ES-I3 (cell line): ENCODE measurements at regions not wholly inside any gene's neighbourhood (a gene's known extent, or its start where the extent isn't known, plus 50 kb on each side); places are given as distances from the start of the nearest gene placed in this dataset.

Experiments
- H3K36me3 ChIP-seq: 2 replicates; pipeline ENCODE4 v1.6.1; 2013; ENCODE audit warnings: mild to moderate bottlenecking, low read length, control low read depth, moderate library complexity; ENCODE audit not compliant: insufficient read depth
- H3K4me1 ChIP-seq: 2 replicates; pipeline ENCODE4 v1.6.1; 2013; ENCODE audit warnings: mild to moderate bottlenecking, control low read depth, low read length; ENCODE audit not compliant: insufficient read depth
- H3K9ac ChIP-seq: 2 replicates; pipeline ENCODE4 v1.6.1; 2013; ENCODE audit warnings: low read depth, mild to moderate bottlenecking, low read length, moderate library complexity
- H3K9me3 ChIP-seq: 2 replicates; pipeline ENCODE4 v1.6.1; 2013; ENCODE audit warnings: mild to moderate bottlenecking, low read length, moderate library complexity; ENCODE audit not compliant: control insufficient read depth, insufficient read depth

DNA sequence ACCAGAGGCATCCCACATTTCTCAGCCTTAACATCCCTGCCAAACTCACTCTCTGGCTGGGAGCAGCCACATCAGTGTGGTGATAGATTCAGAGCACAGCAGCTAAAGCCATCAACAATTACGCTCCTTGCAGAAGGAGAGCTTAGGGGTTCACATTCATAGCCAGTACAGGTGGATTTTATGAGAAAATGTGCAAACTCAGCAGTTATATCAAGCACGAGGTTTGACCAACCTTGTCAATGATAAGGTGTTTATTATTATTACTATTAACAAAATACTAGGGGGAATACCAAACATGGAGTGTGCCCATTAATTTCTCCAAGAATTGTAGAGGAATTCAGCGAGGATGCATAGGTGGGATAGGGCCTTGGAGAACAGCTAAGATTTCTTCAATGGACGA, 362.3 kb downstream of the WDR11 start:
- Histone ChIP-seq H3K36me3 (no peaks in the 10 kb centered on the region), H3K9ac (no peak overlapping the region), H3K4me1 (no peaks in the 10 kb centered on the region), H3K9me3 (no peaks in the 10 kb centered on the region)

DNA sequence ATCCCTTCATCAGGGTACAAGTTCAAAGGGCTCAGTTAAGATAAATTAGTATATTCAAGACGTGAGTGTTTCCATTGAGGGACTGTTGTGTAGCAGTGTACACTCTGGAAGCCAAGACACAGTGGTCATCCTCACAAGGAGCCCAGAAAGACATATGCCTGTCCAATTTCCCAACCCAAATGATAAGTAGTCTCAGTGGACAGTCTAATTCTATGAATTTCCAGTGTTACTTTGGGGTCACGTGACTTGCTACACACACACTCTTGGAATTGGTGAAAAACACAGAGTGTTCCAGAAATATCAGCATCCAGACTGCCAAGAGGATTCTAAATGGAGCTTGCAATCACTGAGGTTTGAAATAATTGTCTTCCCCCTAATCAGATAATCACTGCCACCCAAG, 365.1 kb downstream of the WDR11 start:
- Histone ChIP-seq H3K9ac (no peak overlapping the region), H3K36me3 (no peaks in the 10 kb centered on the region), H3K9me3 (no peaks in the 10 kb centered on the region), H3K4me1 (no peaks in the 10 kb centered on the region)

DNA sequence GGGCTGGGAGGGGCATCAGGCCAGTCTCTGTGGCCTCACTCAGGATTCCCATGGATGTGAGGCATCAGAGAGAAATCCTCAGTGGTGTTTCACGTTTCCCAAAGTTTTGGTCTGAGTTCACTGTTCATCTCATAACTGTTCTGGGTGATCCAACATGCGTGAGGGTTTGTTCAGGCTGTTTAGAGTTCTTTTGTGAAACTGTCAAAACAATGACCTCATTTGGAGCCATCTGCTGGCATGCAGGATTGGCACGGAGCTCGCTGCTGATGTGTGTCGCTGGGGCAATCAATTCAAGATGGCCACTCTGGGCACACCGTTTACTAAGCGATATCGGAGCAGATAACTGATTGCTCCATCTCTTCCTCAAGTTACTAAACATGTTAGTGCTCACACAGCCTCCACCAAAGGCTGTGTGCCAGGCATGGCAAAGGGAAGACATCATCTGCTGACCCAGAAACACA, 365.6 kb downstream of the WDR11 start:
- no peaks in the 10 kb centered on the region for H3K4me1 ChIP-seq
- H3K9me3 ChIP-seq = no peaks in the 10 kb centered on the region
- no peak overlapping the region for H3K9ac ChIP-seq
- H3K36me3 ChIP-seq = no peaks in the 10 kb centered on the region

DNA sequence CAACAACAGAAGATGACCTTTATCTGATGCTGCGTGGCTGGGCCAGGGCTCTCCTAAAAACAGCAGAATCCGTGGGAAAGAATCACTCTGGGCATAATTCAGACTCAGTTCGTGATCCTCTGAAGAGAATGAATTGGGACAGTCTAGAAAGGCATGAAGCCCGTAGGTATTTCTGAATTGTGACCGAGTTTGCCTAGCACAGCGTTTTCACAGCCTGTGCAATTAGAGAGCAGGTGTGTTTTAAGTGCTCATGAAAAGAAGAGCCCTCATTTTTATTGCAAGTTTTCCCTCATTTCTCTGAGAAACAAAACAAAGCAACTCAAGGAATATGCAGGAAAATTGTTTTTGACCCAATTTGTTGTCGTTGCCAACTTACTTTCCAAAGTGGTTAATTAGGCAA, 366.2 kb downstream of the WDR11 start:
- no peaks in the 10 kb centered on the region for H3K9me3 ChIP-seq
- H3K4me1 ChIP-seq = no peaks in the 10 kb centered on the region
- H3K36me3 ChIP-seq = no peaks in the 10 kb centered on the region
- no peak overlapping the region for H3K9ac ChIP-seq

DNA sequence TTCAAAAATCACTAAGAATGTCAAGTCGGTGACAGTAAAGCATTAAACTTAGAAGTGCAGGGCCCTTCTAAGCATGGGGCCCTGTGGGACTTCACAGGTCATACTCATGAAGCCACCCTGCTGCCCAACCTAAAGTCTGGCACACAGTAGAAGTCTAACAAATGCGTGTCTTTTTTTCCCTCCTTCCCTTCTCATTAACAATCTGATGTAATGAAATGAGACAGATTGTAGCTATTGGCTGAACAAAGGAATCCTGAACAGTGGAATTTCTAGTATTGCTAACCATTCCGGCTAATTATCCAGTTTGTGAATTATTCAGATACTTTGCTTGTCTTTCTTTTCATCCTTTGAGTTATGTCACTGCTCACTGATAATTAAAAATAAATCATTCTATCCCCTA, 369.9 kb downstream of the WDR11 start:
- Histone ChIP-seq H3K9me3 (no peaks in the 10 kb centered on the region), H3K9ac (no peak overlapping the region), H3K36me3 (no peaks in the 10 kb centered on the region), H3K4me1 (no peaks in the 10 kb centered on the region)

DNA sequence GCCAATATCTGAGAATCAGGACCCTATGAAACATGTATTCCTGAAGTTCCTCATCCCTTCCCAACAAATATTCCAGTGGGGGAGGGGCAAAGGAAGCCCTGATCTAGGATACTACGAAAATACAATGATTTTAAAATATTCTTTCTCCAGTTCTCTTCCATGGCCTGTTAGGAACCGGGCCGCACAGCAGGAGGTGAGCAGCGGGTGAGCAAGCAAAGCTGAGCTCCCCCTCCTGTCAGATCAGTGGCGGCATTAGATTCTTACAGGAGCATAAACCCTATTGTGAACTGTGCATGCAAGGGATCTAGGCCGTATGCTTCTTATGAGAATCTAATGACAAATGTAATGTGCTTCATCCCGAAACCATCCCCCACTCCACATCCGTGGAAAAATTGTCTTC, 370.8 kb downstream of the WDR11 start:
- Histone ChIP-seq H3K9me3 (no peaks in the 10 kb centered on the region), H3K36me3 (no peaks in the 10 kb centered on the region), H3K4me1 (no peaks in the 10 kb centered on the region), H3K9ac (no peak overlapping the region)

DNA sequence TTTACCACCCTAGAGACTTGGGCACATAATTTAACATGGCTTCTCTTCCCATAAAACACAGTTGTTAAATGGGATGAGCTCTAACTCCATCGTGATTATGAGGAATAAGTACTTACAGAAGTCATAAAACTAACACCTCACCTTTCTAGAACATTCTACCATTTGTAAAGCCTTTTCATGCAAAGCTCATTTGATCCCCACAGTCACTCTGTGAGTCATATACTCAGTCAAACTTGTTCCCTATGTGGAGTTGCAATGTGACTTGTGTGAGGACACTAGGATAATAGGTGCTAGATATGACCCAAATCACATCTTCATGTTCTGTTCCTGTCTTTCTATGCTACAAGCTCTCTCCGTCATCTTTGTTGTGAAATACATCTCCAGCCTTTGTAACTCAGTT, 371.7 kb downstream of the WDR11 start:
- Histone ChIP-seq H3K4me1 (no peaks in the 10 kb centered on the region), H3K9me3 (no peaks in the 10 kb centered on the region), H3K9ac (no peak overlapping the region), H3K36me3 (no peaks in the 10 kb centered on the region)

DNA sequence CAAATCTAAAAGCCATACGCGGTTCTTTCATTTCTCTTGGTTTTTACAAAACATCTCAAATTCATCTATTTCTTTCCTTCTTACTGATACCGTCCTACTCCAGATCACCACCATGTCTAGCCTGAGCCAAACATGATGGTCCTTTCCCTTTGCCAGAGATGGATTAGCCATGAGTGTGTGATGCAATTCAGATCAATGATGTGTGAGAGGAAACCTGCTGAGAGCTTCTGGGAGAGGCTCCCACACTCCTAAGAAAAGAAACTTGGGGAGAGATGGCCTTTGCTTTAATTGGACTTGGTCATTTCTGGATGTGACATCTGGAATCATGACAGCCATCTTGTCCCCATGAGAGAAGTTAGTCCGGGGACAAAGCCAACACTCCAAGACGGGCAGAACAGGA, 367.2 kb downstream of the FGFR2 start:
- H3K9ac ChIP-seq = no peak overlapping the region
- no peaks in the 10 kb centered on the region for H3K9me3 ChIP-seq
- no peaks in the 10 kb centered on the region for H3K4me1 ChIP-seq
- H3K36me3 ChIP-seq = no peaks in the 10 kb centered on the region

DNA sequence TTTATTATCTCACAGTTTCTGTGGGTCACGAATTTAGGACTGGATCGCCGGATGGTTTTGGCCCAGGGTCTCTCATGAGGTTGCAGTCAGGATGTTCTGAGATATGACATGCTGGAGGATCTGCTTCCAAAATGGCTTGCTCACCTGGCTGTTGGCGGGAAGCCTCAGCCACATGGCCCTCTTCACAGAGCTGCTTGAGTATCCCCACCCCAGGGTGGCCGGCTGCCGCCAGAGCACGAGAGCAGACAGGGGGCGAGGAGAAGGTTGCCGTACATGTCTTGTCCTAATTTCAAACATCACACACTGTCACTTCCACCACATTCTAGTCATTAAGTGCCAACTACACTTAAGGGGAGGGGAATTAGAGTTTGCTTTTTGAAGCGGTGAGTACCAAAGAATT, 365.8 kb downstream of the FGFR2 start:
- H3K9ac ChIP-seq = no peak overlapping the region
- H3K4me1 ChIP-seq = no peaks in the 10 kb centered on the region

DNA sequence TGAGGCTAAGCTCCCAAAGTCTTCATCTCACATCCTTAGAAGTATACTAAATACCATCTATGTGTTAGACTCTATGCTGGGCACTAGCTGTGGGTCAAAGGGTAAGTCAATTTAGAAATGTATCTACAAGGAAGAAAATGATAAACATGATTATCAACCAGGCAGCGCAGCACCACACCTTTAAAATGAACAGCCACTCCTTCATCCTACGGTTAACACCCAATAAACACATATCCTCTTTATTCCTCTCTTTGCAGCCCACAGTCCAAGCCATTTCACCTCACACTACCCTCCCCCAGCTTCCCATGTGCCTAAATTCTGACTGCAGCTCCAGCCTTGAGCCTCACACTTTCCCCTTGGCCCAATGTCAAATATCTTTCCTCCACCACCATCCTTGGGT, 362.6 kb downstream of the FGFR2 start:
- Histone ChIP-seq H3K9ac (no peak overlapping the region), H3K9me3 (no peaks in the 10 kb centered on the region), H3K36me3 (no peaks in the 10 kb centered on the region), H3K4me1 (no peaks in the 10 kb centered on the region)

More for the DNA sequence above, 365.8 kb downstream of the FGFR2 start:
- H3K9me3 ChIP-seq = no peaks in the 10 kb centered on the region
- no peaks in the 10 kb centered on the region for H3K36me3 ChIP-seq

DNA sequence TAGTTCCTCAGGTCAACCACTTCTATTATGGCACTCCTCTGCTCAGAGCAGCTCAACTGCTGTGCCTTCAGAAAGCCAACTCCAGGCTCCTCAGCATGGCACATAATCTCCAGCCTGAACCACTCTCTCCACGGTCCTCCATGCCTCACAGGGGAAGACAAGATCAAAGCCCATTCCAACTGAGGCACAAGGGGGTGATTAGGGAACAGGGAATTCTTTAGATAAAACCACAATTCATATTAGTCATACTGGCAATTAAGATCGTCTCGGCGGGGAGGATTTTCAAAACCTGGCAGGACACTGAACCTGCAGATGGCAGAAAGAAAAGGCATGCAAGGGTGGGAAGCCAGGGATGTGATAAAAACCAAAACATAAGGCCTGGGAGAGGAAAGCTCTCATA, 361.6 kb downstream of the FGFR2 start:
- Histone ChIP-seq H3K36me3 (no peaks in the 10 kb centered on the region), H3K9me3 (no peaks in the 10 kb centered on the region), H3K9ac (no peak overlapping the region), H3K4me1 (no peaks in the 10 kb centered on the region)

DNA sequence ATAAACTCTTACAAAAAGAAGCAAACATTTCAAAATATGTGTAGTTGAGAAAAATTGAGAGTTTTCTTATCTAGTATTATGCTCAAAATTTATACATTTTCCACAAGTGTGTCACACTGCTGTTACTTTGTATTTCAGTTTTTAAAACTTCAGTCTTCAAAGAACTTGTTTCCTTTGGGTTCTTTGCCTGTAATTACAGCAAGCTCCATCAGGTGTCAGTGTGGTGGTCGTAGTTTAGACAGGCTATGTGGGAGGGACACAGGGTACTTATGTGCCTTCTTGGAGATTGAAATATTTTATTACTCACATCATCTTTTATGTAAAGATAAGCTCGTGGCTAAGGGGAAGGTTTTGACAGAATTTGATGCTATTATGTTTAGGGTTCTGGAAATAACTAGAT, 360.5 kb downstream of the FGFR2 start:
- Histone ChIP-seq H3K9me3 (no peaks in the 10 kb centered on the region), H3K4me1 (no peaks in the 10 kb centered on the region), H3K36me3 (no peaks in the 10 kb centered on the region), H3K9ac (no peak overlapping the region)

DNA sequence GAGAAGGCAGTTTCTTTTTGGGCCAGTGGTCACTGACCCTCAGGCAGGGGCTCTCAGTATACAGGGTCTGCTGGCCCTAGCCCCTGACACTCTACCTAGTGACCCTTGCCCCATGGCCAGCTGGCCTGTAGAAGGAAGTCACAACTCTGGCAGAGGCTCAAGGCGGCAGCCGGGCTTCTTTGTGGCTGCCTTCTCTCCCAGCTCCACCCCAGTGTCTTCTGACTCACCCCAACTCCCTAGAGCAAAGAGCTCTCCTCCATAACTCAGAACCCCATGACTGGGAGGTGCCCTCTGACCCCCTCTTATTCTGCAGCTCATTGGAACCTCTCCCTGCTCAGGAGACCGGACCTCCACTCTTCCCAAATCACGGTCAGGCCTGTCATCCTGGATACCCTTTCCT, 358.2 kb downstream of the FGFR2 start:
- H3K9me3 ChIP-seq = no peaks in the 10 kb centered on the region
- no peak overlapping the region for H3K9ac ChIP-seq
- no peaks in the 10 kb centered on the region for H3K4me1 ChIP-seq
- no peaks in the 10 kb centered on the region for H3K36me3 ChIP-seq

DNA sequence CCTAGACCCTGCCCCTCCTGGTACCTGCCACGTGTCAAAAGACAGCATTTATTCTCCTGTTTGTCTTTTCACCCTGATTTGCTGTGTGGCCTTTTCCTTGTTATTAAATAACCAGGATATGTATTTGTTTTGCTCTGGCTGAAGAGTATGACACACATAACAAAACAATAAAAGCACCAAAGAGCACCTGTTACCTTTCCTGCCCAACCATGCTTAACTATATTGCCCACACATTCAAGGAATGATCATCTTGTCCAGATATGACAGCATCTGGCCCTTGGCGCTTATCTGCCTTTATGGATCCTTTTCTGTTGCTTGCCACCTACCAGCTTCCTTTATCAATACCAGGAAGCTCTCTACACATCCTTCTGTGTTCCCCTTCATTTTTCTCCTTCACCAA, 357.7 kb downstream of the FGFR2 start:
- H3K9ac ChIP-seq = no peak overlapping the region
- H3K9me3 ChIP-seq = no peaks in the 10 kb centered on the region
- no peaks in the 10 kb centered on the region for H3K36me3 ChIP-seq
- no peaks in the 10 kb centered on the region for H3K4me1 ChIP-seq

DNA sequence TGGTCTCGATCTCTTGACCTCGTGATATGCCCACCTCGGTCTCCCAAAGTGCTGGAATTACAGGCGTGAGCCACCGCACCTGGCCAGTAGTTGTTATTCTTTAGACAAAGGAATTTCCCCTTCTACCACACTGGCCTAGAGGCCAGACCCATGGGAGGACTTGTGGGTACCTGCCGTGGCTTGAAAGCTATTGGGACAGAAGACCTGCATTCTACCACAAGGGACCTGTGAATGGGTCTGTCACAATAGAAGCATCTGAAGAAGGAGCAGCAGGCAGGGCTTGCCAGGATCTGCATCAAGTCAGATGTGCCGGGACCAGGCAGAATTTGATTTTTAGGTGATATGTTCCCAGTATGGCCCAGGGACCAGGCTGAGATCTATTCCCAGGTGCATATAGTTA, 356.9 kb downstream of the FGFR2 start:
- Histone ChIP-seq H3K9ac (no peak overlapping the region), H3K36me3 (no peaks in the 10 kb centered on the region), H3K4me1 (no peaks in the 10 kb centered on the region), H3K9me3 (no peaks in the 10 kb centered on the region)
